ENCODE measurements at regions not wholly inside any gene's neighbourhood (a gene's known extent, or its start where the extent isn't known, plus 50 kb on each side); places are given as distances from the start of the nearest gene placed in this dataset.

DNA sequence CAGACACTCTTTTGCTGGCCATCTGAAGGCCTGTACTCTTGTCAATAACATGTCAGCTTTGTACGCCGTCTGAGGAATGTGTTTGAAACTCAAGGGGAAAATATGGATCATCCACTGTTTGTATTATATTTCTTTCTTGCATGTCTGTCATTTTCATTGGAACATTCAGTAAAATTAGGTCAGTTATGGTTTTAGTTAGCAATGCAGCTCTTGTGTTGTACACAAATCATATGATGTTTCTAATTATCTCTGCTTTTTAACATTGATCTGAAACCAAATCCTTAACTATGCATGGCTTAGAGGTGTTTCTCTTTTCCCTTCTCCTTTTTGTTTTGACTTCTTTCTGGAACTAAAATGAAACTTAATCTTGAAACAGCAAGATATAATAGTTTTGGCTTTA is 333.6 kb upstream of the PRICKLE1 start:
- no peaks in the 10 kb centered on the region for H3K36me3 ChIP-seq
- intact Hi-C loops (cut with DNase I): no loop called here
- no peak overlapping the region for H3K27ac ChIP-seq
- no peak for DNase-seq (ENCODE audit: extremely low spot score in 2 of 2)
- no peak for TF ChIP-seq POLR2AphosphoS5 (IDR thresholded peaks at IDR 0.05; ENCODE audit: insufficient read depth in 1 of 2, low read depth in 1 of 2)
- no peak for TF ChIP-seq POLR2A (IDR thresholded peaks at IDR 0.05)
- TF ChIP-seq, protein P1, sequence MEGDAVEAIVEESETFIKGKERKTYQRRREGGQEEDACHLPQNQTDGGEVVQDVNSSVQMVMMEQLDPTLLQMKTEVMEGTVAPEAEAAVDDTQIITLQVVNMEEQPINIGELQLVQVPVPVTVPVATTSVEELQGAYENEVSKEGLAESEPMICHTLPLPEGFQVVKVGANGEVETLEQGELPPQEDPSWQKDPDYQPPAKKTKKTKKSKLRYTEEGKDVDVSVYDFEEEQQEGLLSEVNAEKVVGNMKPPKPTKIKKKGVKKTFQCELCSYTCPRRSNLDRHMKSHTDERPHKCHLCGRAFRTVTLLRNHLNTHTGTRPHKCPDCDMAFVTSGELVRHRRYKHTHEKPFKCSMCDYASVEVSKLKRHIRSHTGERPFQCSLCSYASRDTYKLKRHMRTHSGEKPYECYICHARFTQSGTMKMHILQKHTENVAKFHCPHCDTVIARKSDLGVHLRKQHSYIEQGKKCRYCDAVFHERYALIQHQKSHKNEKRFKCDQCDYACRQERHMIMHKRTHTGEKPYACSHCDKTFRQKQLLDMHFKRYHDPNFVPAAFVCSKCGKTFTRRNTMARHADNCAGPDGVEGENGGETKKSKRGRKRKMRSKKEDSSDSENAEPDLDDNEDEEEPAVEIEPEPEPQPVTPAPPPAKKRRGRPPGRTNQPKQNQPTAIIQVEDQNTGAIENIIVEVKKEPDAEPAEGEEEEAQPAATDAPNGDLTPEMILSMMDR (IDR thresholded peaks at IDR 0.05): no peak
- peaks cover 24% of the 10 kb centered on the region for H3K4me1 ChIP-seq
- H3K9me3 ChIP-seq: no peaks in the 10 kb centered on the region
- H3K4me3 ChIP-seq: no peak overlapping the region
- H3K27me3 ChIP-seq: no peaks in the 10 kb centered on the region

DNA sequence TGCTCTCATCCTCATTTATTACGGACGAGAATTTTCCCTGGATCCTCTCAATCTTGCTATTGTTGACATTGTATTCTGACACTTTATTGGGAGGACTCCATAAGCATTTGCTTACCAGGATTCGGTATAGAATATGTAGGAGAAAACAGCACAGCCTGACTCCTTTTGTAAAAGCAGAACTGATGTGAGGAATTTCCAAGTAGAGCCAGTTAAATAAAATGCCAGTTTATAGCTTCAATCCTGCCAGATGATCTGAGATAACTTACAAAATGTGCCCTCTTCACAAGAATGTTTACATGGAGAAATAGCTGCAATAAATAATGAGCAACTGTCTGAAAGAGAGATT is 332.9 kb upstream of the PRICKLE1 start:
- no peak overlapping the region for H3K4me3 ChIP-seq
- no peak for DNase-seq (ENCODE audit: extremely low spot score in 2 of 2)
- intact Hi-C loops (cut with DNase I): no loop called here
- TF ChIP-seq, protein P1 (IDR thresholded peaks at IDR 0.05): no peak
- no peak for TF ChIP-seq POLR2A (IDR thresholded peaks at IDR 0.05)
- TF ChIP-seq POLR2AphosphoS5 (IDR thresholded peaks at IDR 0.05; ENCODE audit: insufficient read depth in 1 of 2, low read depth in 1 of 2): no peak
- H3K9me3 ChIP-seq: no peaks in the 10 kb centered on the region
- no peaks in the 10 kb centered on the region for H3K36me3 ChIP-seq
- H3K27me3 ChIP-seq: no peaks in the 10 kb centered on the region
- peaks cover 24% of the 10 kb centered on the region for H3K4me1 ChIP-seq
- no peak overlapping the region for H3K27ac ChIP-seq

DNA sequence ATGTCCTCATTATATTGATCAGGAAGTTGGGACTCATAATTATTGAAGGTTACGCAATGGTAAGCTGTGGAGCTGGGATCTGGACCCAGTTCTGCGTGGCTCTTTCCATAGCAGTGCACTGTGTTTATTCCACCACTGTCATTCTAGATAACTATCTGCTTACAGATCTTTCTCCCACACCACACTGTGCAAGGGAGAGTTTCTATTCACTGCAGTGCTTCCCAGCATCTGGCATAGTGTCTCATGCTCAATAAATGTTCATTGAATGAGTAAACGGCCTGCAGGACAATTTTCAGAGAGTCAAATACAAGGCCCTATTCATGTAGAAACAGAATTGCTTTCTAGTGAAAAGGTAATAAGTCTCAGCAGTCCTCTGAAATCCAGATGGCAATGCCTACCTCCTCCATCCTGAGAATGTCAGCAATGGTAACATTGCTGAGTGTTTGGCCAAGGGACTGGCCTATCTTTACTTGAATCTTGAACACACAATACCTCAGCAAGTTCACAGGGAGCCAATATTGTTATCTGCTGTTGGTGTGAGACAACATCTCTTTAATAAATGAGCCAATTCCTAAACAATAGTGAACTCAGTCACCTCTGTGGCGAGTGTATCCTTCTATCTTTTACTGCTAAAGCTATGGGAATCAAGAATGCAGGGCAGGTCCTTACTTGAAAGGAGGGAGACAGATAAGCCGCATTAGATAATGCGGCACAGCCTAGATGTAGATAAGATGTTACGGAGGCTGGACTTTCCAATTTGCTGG is 332.4 kb upstream of the PRICKLE1 start:
- intact Hi-C loops (cut with DNase I): no loop called here
- H3K4me1 ChIP-seq: peaks cover 24% of the 10 kb centered on the region
- no peaks in the 10 kb centered on the region for H3K9me3 ChIP-seq
- no peak overlapping the region for H3K4me3 ChIP-seq
- no peak overlapping the region for H3K27ac ChIP-seq
- DNase-seq (ENCODE audit: extremely low spot score in 2 of 2): no peak
- H3K27me3 ChIP-seq: no peaks in the 10 kb centered on the region
- TF ChIP-seq POLR2A (IDR thresholded peaks at IDR 0.05) (no peak), POLR2AphosphoS5 (IDR thresholded peaks at IDR 0.05; ENCODE audit: insufficient read depth in 1 of 2, low read depth in 1 of 2) (no peak)
- TF ChIP-seq, protein P1 (IDR thresholded peaks at IDR 0.05): no peak
- no peaks in the 10 kb centered on the region for H3K36me3 ChIP-seq

DNA sequence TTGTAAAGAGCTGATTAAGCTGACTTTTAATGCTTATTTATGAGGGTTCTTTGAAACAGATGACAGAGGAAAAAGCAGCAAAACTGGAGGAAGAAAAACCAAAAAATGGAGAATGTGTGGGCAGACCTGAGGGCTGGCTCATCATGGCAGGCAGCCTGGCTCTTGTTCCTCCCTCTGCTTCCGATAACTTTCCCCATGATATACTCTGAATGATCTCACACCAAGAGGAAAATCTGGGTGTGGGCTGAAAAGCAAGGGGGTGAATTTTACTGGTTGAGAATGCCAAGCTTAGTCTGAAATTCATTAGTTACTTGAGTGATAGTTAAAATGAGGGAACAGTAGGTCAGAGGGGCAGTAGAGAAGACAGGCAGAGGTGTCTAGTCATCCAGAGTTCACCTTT is 330.1 kb upstream of the PRICKLE1 start:
- H3K9me3 ChIP-seq: no peaks in the 10 kb centered on the region
- H3K4me3 ChIP-seq: no peak overlapping the region
- no peak overlapping the region for H3K27ac ChIP-seq
- no peaks in the 10 kb centered on the region for H3K27me3 ChIP-seq
- no peaks in the 10 kb centered on the region for H3K36me3 ChIP-seq
- H3K4me1 ChIP-seq: peaks cover 24% of the 10 kb centered on the region
- DNase-seq (ENCODE audit: extremely low spot score in 2 of 2): no peak
- TF ChIP-seq POLR2AphosphoS5 (IDR thresholded peaks at IDR 0.05; ENCODE audit: insufficient read depth in 1 of 2, low read depth in 1 of 2) (no peak), POLR2A (IDR thresholded peaks at IDR 0.05) (no peak)
- TF ChIP-seq, protein P1 (IDR thresholded peaks at IDR 0.05): no peak
- intact Hi-C loops (cut with DNase I): no loop called here

DNA sequence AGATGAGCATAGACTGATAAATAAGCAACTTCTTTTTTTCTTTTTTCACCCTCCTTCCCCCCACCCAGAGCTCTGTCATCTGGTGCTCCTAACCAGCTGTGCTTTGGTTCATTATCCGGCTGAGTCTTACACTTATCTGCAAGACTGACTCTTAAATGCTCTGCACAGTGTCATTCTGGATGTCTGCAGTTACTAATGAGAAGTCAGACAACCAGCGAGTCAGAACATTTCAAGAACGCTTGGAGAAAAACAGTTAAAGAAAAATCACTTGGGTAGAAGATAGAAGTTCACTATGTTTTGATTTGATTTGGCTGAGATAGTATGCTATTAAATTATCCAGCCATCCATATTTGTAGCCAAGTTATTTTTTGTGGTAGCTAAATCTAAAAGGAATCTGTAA is 328.9 kb upstream of the PRICKLE1 start:
- H3K27ac ChIP-seq: no peak overlapping the region
- no peaks in the 10 kb centered on the region for H3K36me3 ChIP-seq
- TF ChIP-seq POLR2AphosphoS5 (IDR thresholded peaks at IDR 0.05; ENCODE audit: insufficient read depth in 1 of 2, low read depth in 1 of 2): no peak
- H3K9me3 ChIP-seq: no peaks in the 10 kb centered on the region
- H3K4me1 ChIP-seq: peaks cover 17% of the 10 kb centered on the region
- DNase-seq (ENCODE audit: extremely low spot score in 2 of 2): no peak
- no peaks in the 10 kb centered on the region for H3K27me3 ChIP-seq
- H3K4me3 ChIP-seq: no peak overlapping the region
- intact Hi-C loops (cut with DNase I): no loop called here

Measured in vagina (tissue), 2 donors.